GM18498 (cell line): ENCODE measurements at regions not wholly inside any gene's neighbourhood (a gene's known extent, or its start where the extent isn't known, plus 50 kb on each side); places are given as distances from the start of the nearest gene placed in this dataset.

Experiments used
- ATAC-seq: cut with Tn5 transposase; IDR thresholded peaks from one replicate; pipeline ENCODE4 v1.9.1; 2021; ENCODE audit warnings: mild to moderate bottlenecking, moderate library complexity; ENCODE audit not compliant: unreplicated experiment

- no peak for ATAC-seq
Observed at GRCh38 chr21:32881458-32881857, 109.9 kb upstream of the PAXBP1 start.

DNA sequence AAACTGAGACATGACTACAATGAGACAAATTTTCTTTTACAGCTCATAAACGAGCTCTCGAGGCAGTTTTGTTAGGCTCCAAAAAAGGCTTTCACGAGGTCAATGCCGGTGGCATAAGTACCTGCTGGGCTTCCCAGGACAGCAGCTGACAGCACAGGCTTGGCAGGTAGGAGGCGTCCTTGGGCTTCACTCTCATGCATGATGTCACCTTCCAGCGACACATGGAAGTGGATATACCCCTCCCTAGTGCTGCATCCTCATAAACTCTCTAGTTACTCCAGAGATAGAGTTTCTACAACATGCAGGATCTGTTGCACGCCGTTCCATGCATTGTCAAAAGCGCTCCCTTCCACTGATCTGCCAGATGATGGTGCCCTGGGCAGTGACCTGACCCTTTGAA, 112.5 kb upstream of the PAXBP1 start:
- ATAC-seq, result no peak

GRCh38 chr21:32886339-32886738, 114.8 kb upstream of the PAXBP1 start:
- no peak for ATAC-seq

GRCh38 chr21:32887026-32887425, 115.5 kb upstream of the PAXBP1 start:
- no peak for ATAC-seq

DNA sequence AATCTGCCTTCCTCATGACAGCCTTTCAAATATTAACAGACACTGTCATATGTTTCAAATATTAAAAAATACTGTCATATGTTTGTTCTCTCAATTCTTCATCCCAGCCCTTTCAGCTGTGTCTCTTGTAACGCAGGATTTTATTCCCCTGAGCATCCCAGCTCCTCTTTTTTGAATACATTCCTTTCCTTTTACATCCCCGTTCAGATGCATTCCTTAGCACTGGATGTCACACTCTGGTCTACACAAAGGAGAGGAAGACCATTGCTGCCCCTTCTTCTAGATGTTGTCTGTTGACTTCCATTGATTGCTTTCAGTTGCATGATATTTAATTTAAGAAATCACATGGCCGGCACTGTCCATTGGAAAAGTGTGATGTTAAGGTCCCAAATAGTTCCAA, 117.4 kb upstream of the PAXBP1 start:
- ATAC-seq, result no peak

DNA sequence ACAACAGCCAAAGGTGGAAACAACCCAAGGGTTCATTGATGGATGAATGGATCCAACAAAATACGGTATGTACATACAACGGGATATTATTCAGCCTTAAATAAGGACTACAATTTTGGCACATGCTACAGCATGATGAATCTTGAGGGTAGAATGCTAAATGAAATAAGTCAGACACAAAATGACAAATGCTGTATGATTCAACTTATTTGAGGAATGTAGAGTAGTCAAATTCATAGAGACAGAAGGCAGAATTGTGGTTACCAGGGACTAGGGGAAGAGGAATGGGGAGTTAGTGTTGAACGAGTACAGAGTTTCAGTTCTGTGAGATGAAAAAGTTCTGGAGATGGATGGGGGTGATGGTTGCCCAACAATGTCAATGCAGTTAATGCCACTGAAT, 118.0 kb upstream of the PAXBP1 start:
- ATAC-seq, result no peak

DNA sequence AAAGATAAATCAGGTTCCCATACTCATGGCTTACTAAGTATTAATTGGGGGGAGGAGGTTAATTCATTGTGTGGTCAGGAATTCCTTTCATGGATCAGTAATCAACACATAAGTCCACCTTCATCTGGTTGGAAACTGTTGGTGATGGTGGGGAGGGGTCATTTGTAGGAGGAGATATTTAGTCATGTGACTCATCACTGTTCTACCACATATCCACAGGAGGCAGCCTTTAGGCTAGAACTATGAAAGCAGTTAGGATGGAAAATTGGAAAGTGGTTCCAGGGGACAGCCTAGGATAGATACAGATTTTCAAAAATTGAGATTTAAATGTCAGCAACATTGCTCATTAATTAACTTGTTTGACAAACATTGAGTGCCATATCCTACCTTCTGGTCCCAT, 122.8 kb upstream of the PAXBP1 start:
- no peak for ATAC-seq

DNA sequence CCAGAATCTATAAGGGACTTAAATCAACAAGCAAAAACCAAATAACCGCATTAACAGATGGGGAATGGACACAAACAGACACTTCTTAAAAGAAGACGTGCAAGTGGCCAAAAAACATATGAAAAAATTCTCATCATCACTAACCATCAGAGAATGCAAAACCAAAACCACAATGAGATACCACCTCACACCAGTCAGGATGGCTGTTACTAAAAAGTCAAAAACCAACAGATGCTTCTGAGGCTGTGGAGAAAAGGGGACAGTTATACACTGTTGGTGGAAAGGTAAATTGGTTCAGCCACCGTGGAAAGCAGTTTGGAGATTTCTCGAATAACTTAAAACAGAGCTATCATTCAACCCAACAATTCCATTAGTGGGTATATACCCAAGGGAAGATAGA, 124.9 kb upstream of the OLIG2 start:
- no peak for ATAC-seq

- ATAC-seq, result no peak
Observed at GRCh38 chr21:32907521-32907920, 118.2 kb upstream of the OLIG2 start.

GRCh38 chr21:32908534-32908933, 117.2 kb upstream of the OLIG2 start:
- ATAC-seq, result no peak

DNA sequence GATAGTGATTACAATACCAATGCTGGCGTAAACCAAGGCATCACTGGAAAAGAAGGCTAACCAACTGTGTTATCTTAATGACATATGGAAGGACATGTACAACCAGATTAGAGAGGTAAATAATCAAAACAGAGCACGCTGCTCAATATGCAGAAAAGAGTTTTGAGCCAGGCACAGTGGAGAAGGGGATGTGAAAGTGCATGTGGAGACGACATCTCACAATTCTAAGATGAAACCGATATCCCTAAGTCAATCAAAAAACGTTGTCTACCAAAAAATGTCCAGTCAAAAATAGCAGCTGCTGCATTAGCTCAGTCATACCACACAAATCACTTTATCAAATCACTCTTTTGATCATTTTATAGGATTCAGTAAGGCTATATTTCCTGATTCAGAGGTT, 116.3 kb upstream of the OLIG2 start:
- ATAC-seq, result no peak

DNA sequence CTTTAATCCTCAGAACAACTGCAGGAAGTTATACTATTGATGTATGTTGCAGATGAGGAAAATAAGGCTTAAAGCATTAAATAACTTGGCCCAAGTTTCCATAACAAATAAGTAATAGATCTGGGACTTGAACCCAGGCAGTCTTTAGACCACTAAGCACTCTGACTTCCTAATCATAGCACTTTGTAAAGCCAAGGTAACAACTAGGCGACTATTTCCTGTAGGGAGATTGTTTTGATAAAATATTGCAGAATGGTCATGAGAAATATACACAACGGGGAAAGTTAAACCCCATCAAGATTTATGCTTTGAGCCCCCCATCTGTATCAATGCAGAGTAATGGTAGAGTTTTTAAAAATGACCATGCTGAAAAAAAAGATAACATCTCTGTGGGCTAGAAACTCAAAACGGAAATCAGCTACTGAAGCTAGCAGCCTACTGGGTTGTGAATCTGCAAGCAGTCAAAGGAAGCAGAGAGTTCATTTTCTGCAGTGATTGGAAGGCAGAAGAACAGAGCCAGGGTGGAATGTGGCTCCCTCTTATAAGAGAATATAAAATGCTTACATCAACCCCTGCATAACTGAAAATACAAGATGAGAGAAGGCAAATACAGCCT, 111.2 kb upstream of the OLIG2 start:
- no peak for ATAC-seq

- no peak for ATAC-seq
Observed at GRCh38 chr21:32915099-32915498, 110.6 kb upstream of the OLIG2 start.

DNA sequence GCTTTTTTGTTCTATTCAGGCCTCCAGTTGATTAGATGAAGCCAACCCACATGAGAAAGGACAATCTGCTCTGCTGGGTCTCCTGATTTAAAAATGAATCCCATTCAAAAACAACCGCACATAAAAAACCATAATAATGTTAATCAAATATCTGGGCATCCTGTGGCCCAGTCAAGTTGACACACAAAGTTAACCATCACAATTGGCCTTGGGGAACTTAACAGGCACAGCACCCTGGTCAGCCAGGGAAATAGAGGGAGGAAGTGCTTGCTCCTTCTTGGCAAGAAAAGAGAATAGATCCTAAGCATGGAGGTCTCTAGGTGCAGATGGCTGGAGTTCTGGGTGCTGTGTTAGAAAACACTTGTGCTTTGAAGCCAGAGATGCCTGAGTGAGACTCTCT, 109.6 kb upstream of the OLIG2 start:
- ATAC-seq, result no peak

GRCh38 chr21:32916522-32917099, 109.1 kb upstream of the OLIG2 start:
- no peak for ATAC-seq

GRCh38 chr21:32917362-32918135, 108.2 kb upstream of the OLIG2 start:
- no peak for ATAC-seq

DNA sequence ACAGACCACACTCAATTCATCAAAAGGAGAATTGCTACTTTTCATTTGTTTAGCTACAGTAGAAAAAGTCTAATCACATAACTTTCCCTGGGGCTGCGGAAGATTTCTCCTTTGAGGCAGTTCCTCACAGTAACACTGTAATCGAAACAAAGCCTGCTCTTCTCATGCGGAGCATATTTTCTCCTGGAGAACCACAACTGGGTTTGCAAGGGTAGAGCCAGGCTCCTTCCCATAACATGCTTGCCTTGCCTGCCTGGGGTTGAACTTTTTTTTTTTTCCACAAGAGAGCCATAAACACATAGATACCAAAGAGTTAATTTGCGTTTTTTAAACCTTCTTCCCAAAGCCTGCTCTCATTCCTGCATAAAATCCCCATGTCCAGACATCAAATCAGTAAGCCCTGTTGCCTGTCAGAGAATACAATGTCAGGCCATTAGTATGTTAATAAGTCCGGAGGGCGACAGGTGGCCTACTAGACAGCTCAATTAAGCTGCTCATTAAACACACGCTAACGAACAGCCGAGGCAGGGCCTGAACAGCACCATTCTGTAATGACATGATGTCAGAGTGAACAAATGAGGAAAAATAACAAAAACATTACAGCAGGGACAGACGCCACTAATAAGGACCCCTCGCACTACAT, 107.1 kb upstream of the OLIG2 start:
- ATAC-seq, result no peak

DNA sequence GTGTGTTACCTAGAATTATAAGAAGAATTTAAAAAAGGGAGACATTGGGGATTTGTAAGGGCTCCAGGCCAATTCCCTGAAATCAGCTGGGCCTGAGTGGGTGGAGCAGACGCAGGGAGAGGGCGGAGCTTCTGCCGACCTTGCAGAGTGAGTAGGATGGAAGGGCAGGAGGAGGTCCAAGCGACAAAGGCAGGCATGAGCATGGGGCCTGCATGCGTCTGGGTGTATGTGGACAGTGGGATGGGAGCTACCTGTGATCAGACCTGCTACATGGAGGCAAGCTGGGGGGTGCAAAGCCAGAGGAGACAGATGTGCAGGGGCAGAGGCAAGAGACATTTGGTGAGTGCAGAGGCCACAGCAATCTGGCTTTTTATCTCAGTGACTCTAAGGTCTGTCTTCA, 105.3 kb upstream of the OLIG2 start:
- ATAC-seq, result no peak

- no peak for ATAC-seq
Observed at GRCh38 chr21:32921632-32922230, 104.0 kb upstream of the OLIG2 start.

- no peak for ATAC-seq
Observed at GRCh38 chr21:32925098-32925497, 100.6 kb upstream of the OLIG2 start.

- ATAC-seq, result peak; percentile 59
Observed at GRCh38 chr21:32929633-32930038, 96.1 kb upstream of the OLIG2 start.

DNA sequence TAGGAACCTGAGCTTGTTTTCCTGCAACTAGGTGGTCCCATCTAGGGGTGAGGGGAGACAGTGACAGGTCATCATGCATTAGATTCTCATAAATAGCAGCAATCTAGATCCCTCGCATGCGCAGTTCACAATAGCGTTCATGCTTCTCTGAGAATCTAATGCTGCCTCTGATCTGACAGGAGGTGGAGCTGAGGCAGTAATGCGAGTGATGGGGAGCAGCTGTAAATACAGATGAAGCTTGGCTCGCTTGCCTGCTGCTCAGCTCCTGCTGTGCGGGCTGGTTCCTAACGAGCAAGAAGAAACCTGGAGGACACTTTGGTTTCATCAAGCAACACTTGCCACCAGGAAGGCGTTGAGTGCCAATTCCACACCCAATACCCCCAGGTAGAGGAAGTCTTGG, 95.1 kb upstream of the OLIG2 start:
- ATAC-seq, result no peak
